GM23338 (cell line): ENCODE measurements at regions not wholly inside any gene's neighbourhood (a gene's known extent, or its start where the extent isn't known, plus 50 kb on each side); places are given as distances from the start of the nearest gene placed in this dataset.

Experiments
- ATAC-seq: fragments of 200-7000 bp; cut with Tn5 transposase; 3 replicates; pipeline ENCODE4 v1.9.1; 2020
- DNase-seq: peaks from one replicate; pipeline ENCODE4 v3.0.0-alpha.2; 2015; ENCODE audit warnings: low spot score
- H2AFZ ChIP-seq: fragments of 200-600 bp; sonication (generic); 2 replicates; pipeline ENCODE4 v1.8.0; 2016; ENCODE audit warnings: antibody characterized with exemption, mild to moderate bottlenecking, moderate library complexity
- H3F3A ChIP-seq: fragments of 200-600 bp; sonication (generic); replicated peaks from 2 replicates; pipeline ENCODE4 v1.8.0; 2017; ENCODE audit warnings: antibody characterized with exemption, mixed run types, low read depth
- H3K27ac ChIP-seq: fragments of 200-600 bp; sonication (generic); 2 replicates; pipeline ENCODE4 v1.6.1; 2016; ENCODE audit warnings: low read depth
- H3K27me3 ChIP-seq: fragments of 200-600 bp; sonication (generic); 2 replicates; pipeline ENCODE4 v1.8.0; 2016; ENCODE audit warnings: mild to moderate bottlenecking, mixed run types, moderate library complexity; ENCODE audit not compliant: insufficient read depth
- H3K36me3 ChIP-seq: fragments of 200-600 bp; sonication (generic); 2 replicates; pipeline ENCODE4 v1.8.0; 2016; ENCODE audit warnings: mild to moderate bottlenecking; ENCODE audit not compliant: insufficient read depth
- H3K4me1 ChIP-seq: fragments of 200-600 bp; sonication (generic); 2 replicates; pipeline ENCODE4 v1.8.0; 2016; ENCODE audit warnings: mild to moderate bottlenecking, moderate library complexity; ENCODE audit not compliant: insufficient read depth
- H3K4me2 ChIP-seq: fragments of 200-600 bp; sonication (generic); 2 replicates; pipeline ENCODE4 v1.7.1; 2017; ENCODE audit warnings: mixed run types
- H3K4me3 ChIP-seq: fragments of 200-600 bp; sonication (generic); 2 replicates; pipeline ENCODE4 v1.6.1; 2016; ENCODE audit warnings: mixed run types
- H3K79me2 ChIP-seq: fragments of 200-600 bp; sonication (generic); replicated peaks from 2 replicates; pipeline ENCODE4 v1.8.0; 2017; ENCODE audit warnings: mild to moderate bottlenecking; ENCODE audit not compliant: insufficient read depth
- H3K9me2 ChIP-seq: fragments of 200-600 bp; sonication (generic); 2 replicates; pipeline ENCODE4 v1.8.0; 2017; ENCODE audit not compliant: insufficient read depth
- H4K20me1 ChIP-seq: fragments of 200-600 bp; sonication (generic); replicated peaks from 2 replicates; pipeline ENCODE4 v1.8.0; 2017; ENCODE audit warnings: mild to moderate bottlenecking; ENCODE audit not compliant: insufficient read depth
- H3K27ac Mint-ChIP-seq: 2 replicates; pipeline ENCODE4 v1.8.0; 2020; ENCODE audit warnings: inconsistent platforms, mild to moderate bottlenecking, moderate library complexity, mixed read lengths
- H3K27me3 Mint-ChIP-seq: 3 replicates; pipeline ENCODE4 v1.8.0; 2022; ENCODE audit warnings: low read depth, mild to moderate bottlenecking, moderate library complexity, mixed read lengths, inconsistent platforms; ENCODE audit not compliant: insufficient read depth, poor library complexity
- H3K36me3 Mint-ChIP-seq: 3 replicates; pipeline ENCODE4 v1.8.0; 2021; ENCODE audit warnings: low read depth, mild to moderate bottlenecking, inconsistent platforms, moderate library complexity, mixed read lengths
- H3K4me1 Mint-ChIP-seq: 3 replicates; pipeline ENCODE4 v1.8.0; 2020; ENCODE audit warnings: mild to moderate bottlenecking, inconsistent platforms, mixed read lengths
- H3K4me3 Mint-ChIP-seq: 3 replicates; pipeline ENCODE4 v1.8.0; 2021; ENCODE audit warnings: moderate library complexity, mild to moderate bottlenecking, inconsistent platforms, mixed read lengths
- H3K9me3 Mint-ChIP-seq: 3 replicates; pipeline ENCODE4 v1.8.0; 2020; ENCODE audit warnings: moderate library complexity, mild to moderate bottlenecking, inconsistent platforms, mixed read lengths
- CTCF ChIP-seq, 2 experiments: fragments of 200-600 bp in 1 of 2; sonication (generic) in 1 of 2; conservative IDR thresholded peaks; 2 replicates each; pipeline versions ENCODE4 v1.5.1 to v1.6.1; 2016 to 2017; ENCODE audit warnings: antibody characterized with exemption in 2 of 2, low read depth in 2 of 2, mild to moderate bottlenecking in 2 of 2, moderate library complexity in 1 of 2
- ETS1 ChIP-seq: IDR thresholded peaks from 2 replicates; pipeline ENCODE4 v1.6.1; 2016; ENCODE audit warnings: antibody characterized with exemption
- STAT1 ChIP-seq: IDR thresholded peaks from one replicate; pipeline ENCODE4 v1.6.1; 2016; ENCODE audit warnings: antibody characterized with exemption; ENCODE audit not compliant: unreplicated experiment
- ZNF114 ChIP-seq: fragments of 250-450 bp; sonication (Bioruptor Pico); IDR thresholded peaks from 2 replicates; pipeline ENCODE4 v1.5.0; 2020; ENCODE audit warnings: mild to moderate bottlenecking, moderate library complexity
- ZNF331 ChIP-seq: fragments of 250-450 bp; sonication (Bioruptor Pico); IDR thresholded peaks from 2 replicates; pipeline ENCODE4 v1.5.0; 2020; ENCODE audit warnings: low read depth, mild to moderate bottlenecking, moderate library complexity
- ZNF462 ChIP-seq: fragments of 250-450 bp; sonication (Bioruptor Pico); IDR thresholded peaks from 2 replicates; pipeline ENCODE4 v1.5.0; 2020; ENCODE audit warnings: mild to moderate bottlenecking, moderate library complexity

- 0 out of 2 replicates have a peak, but pooled peaks have one; percentile 35 for TF ChIP-seq ZNF462 (CRISPR knock-in tag)
- no peak for TF ChIP-seq ETS1
- peak; percentile 53 to 56; a peak in 3 of 4 replicates for TF ChIP-seq CTCF (conservative IDR thresholded peaks at IDR 0.05; ENCODE audit: low read depth in 2 of 2)
These were observed 106.4 kb upstream of the HNRNPA3 start (continued) for GRCh38 chr2:177106212-177106611.

GRCh38 chr2:177108890-177109289, 103.7 kb upstream of the HNRNPA3 start:
- H3K36me3 ChIP-seq = no peaks in the 10 kb centered on the region
- H3K9me2 ChIP-seq = no peaks in the 10 kb centered on the region
- no peak overlapping the region for H3K4me3 Mint-ChIP-seq
- H2AFZ ChIP-seq = no peak overlapping the region
- peaks cover 3% of the 10 kb centered on the region for H3K27me3 Mint-ChIP-seq
- no peak overlapping the region for H3K27ac ChIP-seq
- ATAC-seq (no peak), DNase-seq (no peak)
- H3K79me2 ChIP-seq = no peaks in the 10 kb centered on the region
- H3K4me1 Mint-ChIP-seq = no peaks in the 10 kb centered on the region
- no peaks in the 10 kb centered on the region for H3K36me3 Mint-ChIP-seq
- no peaks in the 10 kb centered on the region for H3K4me1 ChIP-seq
- H3K4me3 ChIP-seq = no peak overlapping the region
- no peaks in the 10 kb centered on the region for H4K20me1 ChIP-seq
- H3K27ac Mint-ChIP-seq = no peak overlapping the region
- peaks cover 6% of the 10 kb centered on the region; the same call in 2 of the 3 replicates for H3K9me3 Mint-ChIP-seq
- no peaks in the 10 kb centered on the region for H3K27me3 ChIP-seq
- no peaks in the 10 kb centered on the region for H3F3A ChIP-seq
- no peak overlapping the region for H3K4me2 ChIP-seq
- TF ChIP-seq ZNF331 (CRISPR knock-in tag) (no peak), ZNF114 (CRISPR knock-in tag) (no peak), STAT1 (no peak), ZNF462 (CRISPR knock-in tag) (no peak)
